H9 (cell line): ENCODE measurements at regions not wholly inside any gene's neighbourhood (a gene's known extent, or its start where the extent isn't known, plus 50 kb on each side); places are given as distances from the start of the nearest gene placed in this dataset.

Experiments used
- DNase-seq: peaks from one replicate; pipeline ENCODE4 v3.0.0-alpha.2; 2017
- H2AFZ ChIP-seq: one replicate; pipeline ENCODE4 v1.6.1; 2013; ENCODE audit warnings: mild to moderate bottlenecking, low read length, control low read depth, moderate library complexity
- H2AK5ac ChIP-seq: 2 replicates; pipeline ENCODE4 v1.6.1; 2013; ENCODE audit warnings: low read length, control low read depth, mixed read lengths; ENCODE audit not compliant: insufficient read length
- H2BK120ac ChIP-seq: one replicate; pipeline ENCODE4 v1.6.1; 2013; ENCODE audit warnings: low read depth, mild to moderate bottlenecking, low read length, control low read depth, inconsistent platforms; ENCODE audit not compliant: poor library complexity, severe bottlenecking
- H2BK12ac ChIP-seq: 2 replicates; pipeline ENCODE4 v1.6.1; 2013; ENCODE audit warnings: low read length, control low read depth, mixed read lengths, low read depth; ENCODE audit not compliant: insufficient read length
- H2BK15ac ChIP-seq: 2 replicates; pipeline ENCODE4 v1.6.1; 2013; ENCODE audit warnings: low read depth, low read length, control low read depth
- H2BK20ac ChIP-seq: one replicate; pipeline ENCODE4 v1.6.1; 2013; ENCODE audit warnings: low read depth, mild to moderate bottlenecking, low read length, control low read depth, inconsistent platforms; ENCODE audit not compliant: poor library complexity, severe bottlenecking
- H2BK5ac ChIP-seq: 2 replicates; pipeline ENCODE4 v1.6.1; 2013; ENCODE audit warnings: low read length, control low read depth, mixed read lengths; ENCODE audit not compliant: insufficient read length
- H3K14ac ChIP-seq: 2 replicates; pipeline ENCODE4 v1.6.1; 2013; ENCODE audit warnings: low read length, control low read depth; ENCODE audit not compliant: insufficient read depth
- H3K18ac ChIP-seq: 2 replicates; pipeline ENCODE4 v1.6.1; 2013; ENCODE audit warnings: low read depth, mild to moderate bottlenecking, mixed read lengths, low read length, control low read depth; ENCODE audit not compliant: insufficient read length
- H3K23ac ChIP-seq: 2 replicates; pipeline ENCODE4 v1.6.1; 2013; ENCODE audit warnings: low read length, control low read depth, mixed read lengths, low read depth; ENCODE audit not compliant: insufficient read length
- H3K23me2 ChIP-seq: 2 replicates; pipeline ENCODE4 v1.6.1; 2013; ENCODE audit warnings: low read depth, mild to moderate bottlenecking, mixed read lengths, low read length, control low read depth; ENCODE audit not compliant: insufficient read length, poor library complexity, severe bottlenecking
- H3K27ac ChIP-seq: 2 replicates; pipeline ENCODE4 v1.5.1; 2013; ENCODE audit warnings: low read length, control low read depth, mixed read lengths, low read depth; ENCODE audit not compliant: insufficient read length
- H3K27me3 ChIP-seq: 2 replicates; pipeline ENCODE4 v1.6.1; 2013; ENCODE audit warnings: low read length, control low read depth, inconsistent platforms; ENCODE audit not compliant: insufficient read depth
- H3K4ac ChIP-seq: 2 replicates; pipeline ENCODE4 v1.6.1; 2013; ENCODE audit warnings: low read depth, mild to moderate bottlenecking, control low read depth, inconsistent platforms, low read length, moderate library complexity
- H3K4me1 ChIP-seq: 2 replicates; pipeline ENCODE4 v1.6.1; 2013; ENCODE audit warnings: low read length, control low read depth, inconsistent platforms; ENCODE audit not compliant: insufficient read depth
- H3K4me2 ChIP-seq: 2 replicates; pipeline ENCODE4 v1.6.1; 2013; ENCODE audit warnings: low read length, control low read depth, mixed read lengths; ENCODE audit not compliant: insufficient read length, insufficient read depth
- H3K56ac ChIP-seq: 2 replicates; pipeline ENCODE4 v1.6.1; 2013; ENCODE audit warnings: low read depth, mild to moderate bottlenecking, mixed read lengths, low read length, control low read depth; ENCODE audit not compliant: insufficient read length
- H3K79me1 ChIP-seq: 2 replicates; pipeline ENCODE4 v1.6.1; 2013; ENCODE audit warnings: low read depth, mild to moderate bottlenecking, moderate library complexity, low read length, control low read depth, inconsistent platforms; ENCODE audit not compliant: insufficient read depth, poor library complexity, severe bottlenecking
- H3K79me2 ChIP-seq: 2 replicates; pipeline ENCODE4 v1.6.1; 2013; ENCODE audit warnings: low read length, control low read depth, inconsistent platforms; ENCODE audit not compliant: insufficient read depth
- H3K9ac ChIP-seq: 2 replicates; pipeline ENCODE4 v1.6.1; 2013; ENCODE audit warnings: low read length, control low read depth, mixed read lengths; ENCODE audit not compliant: insufficient read length; ENCODE audit errors: extremely low read depth
- H3K9me3 ChIP-seq: one replicate; pipeline ENCODE4 v1.6.1; 2013; ENCODE audit warnings: low read depth, low read length, inconsistent platforms; ENCODE audit not compliant: control insufficient read depth
- H3T11ph ChIP-seq: one replicate; pipeline ENCODE4 v1.6.1; 2013; ENCODE audit warnings: mild to moderate bottlenecking, low read length, control low read depth, inconsistent platforms
- H4K20me1 ChIP-seq: one replicate; pipeline ENCODE4 v1.6.1; 2013; ENCODE audit not compliant: control insufficient read depth, insufficient read length, insufficient read depth
- H4K5ac ChIP-seq: 2 replicates; pipeline ENCODE4 v1.6.1; 2013; ENCODE audit warnings: low read depth, mild to moderate bottlenecking, mixed read lengths, low read length, control low read depth; ENCODE audit not compliant: insufficient read length
- H4K8ac ChIP-seq: replicated peaks from 2 replicates; pipeline ENCODE4 v1.6.1; 2013; ENCODE audit warnings: low read length, control low read depth, mixed read lengths, low read depth; ENCODE audit not compliant: insufficient read length
- H4K91ac ChIP-seq: 2 replicates; pipeline ENCODE4 v1.6.1; 2013; ENCODE audit warnings: low read depth, mild to moderate bottlenecking, moderate library complexity, mixed read lengths, low read length, control low read depth; ENCODE audit not compliant: insufficient read length
- H3K27ac Mint-ChIP-seq, 3 experiments: 2 replicates in 2 of 3; 3 replicates in 1 of 3; pipeline ENCODE4 v1.8.0; 2020 to 2021; ENCODE audit warnings: mixed read lengths in 3 of 3, mild to moderate bottlenecking in 1 of 3, moderate library complexity in 1 of 3
- H3K27me3 Mint-ChIP-seq: 2 replicates; pipeline ENCODE4 v1.8.0; 2021; ENCODE audit warnings: low read depth, mild to moderate bottlenecking, moderate library complexity, mixed read lengths
- H3K36me3 Mint-ChIP-seq, 3 experiments: 2 replicates in 2 of 3; 3 replicates in 1 of 3; pipeline ENCODE4 v1.8.0; 2020 to 2021; ENCODE audit warnings: low read depth in 3 of 3, mixed read lengths in 3 of 3; ENCODE audit not compliant: insufficient read depth in 1 of 3
- H3K4me1 Mint-ChIP-seq, 2 experiments: 2 replicates each; pipeline ENCODE4 v1.8.0; 2020; ENCODE audit warnings: mixed read lengths in 2 of 2
- H3K4me3 Mint-ChIP-seq, 2 experiments: 2 replicates in 1 of 2; 3 replicates in 1 of 2; pipeline ENCODE4 v1.8.0; 2020 to 2021; ENCODE audit warnings: mild to moderate bottlenecking in 2 of 2, mixed read lengths in 2 of 2, moderate library complexity in 1 of 2
- H3K9me3 Mint-ChIP-seq, 2 experiments: 2 replicates in 1 of 2; 3 replicates in 1 of 2; pipeline ENCODE4 v1.8.0; 2020; ENCODE audit warnings: mild to moderate bottlenecking in 2 of 2, mixed read lengths in 2 of 2, moderate library complexity in 1 of 2
- WGBS: extraction: QIAGEN DNeasy Blood & Tissue Kit; methylation state at CpG from one replicate; pipeline ENCODE4 v1.1.7; 2013; ENCODE audit warnings: missing lambda C conversion rate, low lambda C conversion rate, mixed read lengths; ENCODE audit not compliant: insufficient read length; ENCODE audit errors: extremely low coverage; 5-methylcytosine and 5-hydroxymethylcytosine counted together
- TF ChIP-seq, protein P1 (sequence below): fragments of 200-600 bp; sonication (generic); conservative IDR thresholded peaks from 3 replicates; pipeline ENCODE4 v1.8.0; 2021; ENCODE audit warnings: antibody characterized with exemption, mild to moderate bottlenecking

DNA sequence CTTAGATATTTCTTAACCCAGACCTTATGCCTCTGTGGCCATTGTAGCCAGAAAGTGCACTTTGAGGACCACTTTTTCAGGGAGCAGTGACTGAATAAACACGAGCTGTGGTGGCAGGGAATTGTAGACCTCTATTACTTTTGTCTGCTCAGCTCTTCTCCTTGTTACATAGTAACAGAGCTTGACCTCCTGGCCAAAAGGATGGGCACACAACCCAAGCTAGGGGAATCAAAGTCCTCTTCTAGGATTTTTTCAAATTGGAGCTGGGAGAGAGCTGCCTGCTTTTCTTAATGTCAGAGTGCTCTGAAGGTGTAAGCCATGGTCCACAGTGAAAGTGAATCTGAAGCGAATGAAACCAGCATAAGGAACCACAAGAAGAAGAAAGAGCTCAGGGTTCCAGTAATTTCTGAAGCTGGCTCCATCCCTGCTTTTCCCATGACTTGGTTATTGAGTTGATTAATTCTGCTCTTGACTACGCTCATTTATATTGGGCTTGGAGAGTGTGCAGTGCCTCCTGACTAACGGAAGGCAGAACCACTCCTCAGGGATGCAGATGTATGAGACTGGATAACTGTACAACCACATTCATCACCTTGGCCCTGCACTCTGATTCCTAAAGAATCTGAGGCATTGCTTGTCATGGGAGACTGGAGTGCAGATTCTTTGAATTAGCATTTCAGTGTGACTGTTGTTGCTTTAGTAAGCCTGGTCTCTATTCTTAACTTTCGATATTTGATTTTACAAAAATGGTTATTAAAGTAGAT, 60.9 kb downstream of the TLNRD1 start:
- no peak overlapping the region for H3K27ac ChIP-seq
- Mint-ChIP-seq H3K27ac (no peak overlapping the region), H3K27me3 (peaks cover 8% of the 10 kb centered on the region), H3K36me3 (no peaks in the 10 kb centered on the region), H3K9me3 (no peaks in the 10 kb centered on the region; a peak in 1 of 5 replicates), H3K4me3 (no peak overlapping the region), H3K4me1 (no peaks in the 10 kb centered on the region)
- H3K4me2 ChIP-seq = no peak overlapping the region
- no peak overlapping the region for H3T11ph ChIP-seq
- H4K20me1 ChIP-seq = no peaks in the 10 kb centered on the region
- no peak overlapping the region for H4K8ac ChIP-seq
- TF ChIP-seq, protein P1, sequence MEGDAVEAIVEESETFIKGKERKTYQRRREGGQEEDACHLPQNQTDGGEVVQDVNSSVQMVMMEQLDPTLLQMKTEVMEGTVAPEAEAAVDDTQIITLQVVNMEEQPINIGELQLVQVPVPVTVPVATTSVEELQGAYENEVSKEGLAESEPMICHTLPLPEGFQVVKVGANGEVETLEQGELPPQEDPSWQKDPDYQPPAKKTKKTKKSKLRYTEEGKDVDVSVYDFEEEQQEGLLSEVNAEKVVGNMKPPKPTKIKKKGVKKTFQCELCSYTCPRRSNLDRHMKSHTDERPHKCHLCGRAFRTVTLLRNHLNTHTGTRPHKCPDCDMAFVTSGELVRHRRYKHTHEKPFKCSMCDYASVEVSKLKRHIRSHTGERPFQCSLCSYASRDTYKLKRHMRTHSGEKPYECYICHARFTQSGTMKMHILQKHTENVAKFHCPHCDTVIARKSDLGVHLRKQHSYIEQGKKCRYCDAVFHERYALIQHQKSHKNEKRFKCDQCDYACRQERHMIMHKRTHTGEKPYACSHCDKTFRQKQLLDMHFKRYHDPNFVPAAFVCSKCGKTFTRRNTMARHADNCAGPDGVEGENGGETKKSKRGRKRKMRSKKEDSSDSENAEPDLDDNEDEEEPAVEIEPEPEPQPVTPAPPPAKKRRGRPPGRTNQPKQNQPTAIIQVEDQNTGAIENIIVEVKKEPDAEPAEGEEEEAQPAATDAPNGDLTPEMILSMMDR = no peak
- no peak overlapping the region for H3K18ac ChIP-seq
- H2BK5ac ChIP-seq = no peak overlapping the region
- no peak overlapping the region for H2AFZ ChIP-seq
- no peaks in the 10 kb centered on the region for H3K79me2 ChIP-seq
- DNase-seq = peak; percentile 12
- no peak overlapping the region for H2BK12ac ChIP-seq
- H3K23ac ChIP-seq = no peak overlapping the region
- no peak overlapping the region for H2BK15ac ChIP-seq
- H3K27me3 ChIP-seq = no peaks in the 10 kb centered on the region
- no peak overlapping the region for H3K14ac ChIP-seq
- H2BK120ac ChIP-seq = no peak overlapping the region
- no peak overlapping the region for H4K91ac ChIP-seq
- H3K23me2 ChIP-seq = no peaks in the 10 kb centered on the region
- H3K9me3 ChIP-seq = no peaks in the 10 kb centered on the region
- WGBS = no CpG with 5 or more reads among the region's 5 CpGs
- H3K56ac ChIP-seq = no peak overlapping the region
- H2AK5ac ChIP-seq = no peak overlapping the region
- H3K9ac ChIP-seq = no peak overlapping the region
- no peak overlapping the region for H2BK20ac ChIP-seq
- no peak overlapping the region for H4K5ac ChIP-seq
- no peaks in the 10 kb centered on the region for H3K4me1 ChIP-seq
- H3K4ac ChIP-seq = no peak overlapping the region
- H3K79me1 ChIP-seq = no peaks in the 10 kb centered on the region
